ENCODE measurements at regions not wholly inside any gene's neighbourhood (a gene's known extent, or its start where the extent isn't known, plus 50 kb on each side); places are given as distances from the start of the nearest gene placed in this dataset.

DNA sequence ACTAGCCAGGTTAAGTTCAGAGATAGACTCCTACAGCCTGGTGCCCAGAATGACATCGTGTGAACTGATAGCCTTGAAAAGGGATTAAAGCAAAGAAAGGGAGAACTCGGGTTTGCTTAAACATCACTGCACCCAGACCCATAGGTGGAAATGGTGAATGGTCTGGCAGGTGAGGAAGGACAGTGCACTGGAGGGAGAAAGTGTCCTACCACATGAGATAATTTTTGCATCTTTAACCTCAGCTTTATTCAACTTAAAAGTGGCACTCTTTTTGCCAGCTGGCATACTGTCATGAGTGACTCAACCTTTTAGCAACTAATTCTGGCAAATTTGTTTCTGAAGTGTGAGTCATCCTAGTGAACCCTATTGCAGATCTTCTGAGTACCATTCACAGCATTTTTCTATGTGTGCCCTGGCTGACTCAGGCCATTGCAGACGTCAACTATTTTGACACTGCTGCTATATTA, 53.0 kb upstream of the DAPP1 start:
- H3K9me3 Mint-ChIP-seq, result peaks cover 4% of the 10 kb centered on the region
- DNase-seq (ENCODE audit: low spot score), result no peak
- H3K4me1 Mint-ChIP-seq (ENCODE audit: low read depth), result peaks cover 9% of the 10 kb centered on the region
- no peak overlapping the region for H3K4me3 Mint-ChIP-seq (ENCODE audit: low read depth)
- H3K36me3 Mint-ChIP-seq (ENCODE audit: low read depth), result no peaks in the 10 kb centered on the region
- no peak overlapping the region for H3K27ac Mint-ChIP-seq
- intact Hi-C loops (cut with micrococcal nuclease), result no loop called here
- peaks cover 3% of the 10 kb centered on the region for H3K27me3 Mint-ChIP-seq (ENCODE audit: low read depth)

DNA sequence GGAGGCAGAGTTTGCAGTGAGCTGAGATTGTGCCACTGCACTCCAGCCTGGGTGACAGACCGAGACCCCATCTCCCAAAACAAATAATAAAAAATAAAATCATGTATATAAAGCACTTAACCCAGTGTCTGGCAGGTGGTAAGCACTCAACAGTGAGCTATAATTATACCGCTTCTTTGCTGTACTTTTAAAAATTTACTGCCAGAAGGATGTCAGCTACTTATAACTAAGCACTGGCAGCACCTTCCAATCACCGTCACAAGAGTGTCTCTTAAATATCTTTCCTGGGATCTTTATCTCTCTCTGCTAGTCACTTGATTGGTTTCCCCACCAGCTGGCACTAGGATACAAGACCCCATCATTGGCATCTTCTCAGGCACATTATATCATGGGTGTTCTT, 53.9 kb upstream of the DAPP1 start:
- peaks cover 3% of the 10 kb centered on the region for H3K27me3 Mint-ChIP-seq (ENCODE audit: low read depth)
- intact Hi-C loops (cut with micrococcal nuclease), result no loop called here
- H3K36me3 Mint-ChIP-seq (ENCODE audit: low read depth), result no peaks in the 10 kb centered on the region
- H3K9me3 Mint-ChIP-seq, result peaks cover 4% of the 10 kb centered on the region
- H3K4me3 Mint-ChIP-seq (ENCODE audit: low read depth), result no peak overlapping the region
- DNase-seq (ENCODE audit: low spot score), result no peak
- peaks cover 9% of the 10 kb centered on the region for H3K4me1 Mint-ChIP-seq (ENCODE audit: low read depth)
- no peak overlapping the region for H3K27ac Mint-ChIP-seq

DNA sequence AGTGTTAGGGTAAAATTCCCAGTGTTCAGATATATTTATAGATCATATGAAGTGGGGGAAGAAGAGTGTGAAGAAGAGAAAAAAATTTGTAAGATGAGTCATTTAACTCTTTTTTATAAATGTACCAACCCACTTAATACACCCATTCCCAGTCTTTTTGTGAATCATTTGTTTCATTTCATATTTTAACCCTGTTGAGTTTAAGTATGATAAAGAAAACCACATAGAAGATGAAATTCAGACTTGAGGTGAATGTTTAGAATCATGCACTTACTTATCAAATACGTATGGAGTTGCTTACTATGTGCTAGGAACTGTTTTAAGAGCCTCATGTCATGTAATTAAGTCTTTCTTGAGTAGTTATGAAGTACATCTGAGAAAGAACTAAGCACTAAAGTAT, 56.6 kb upstream of the DAPP1 start:
- intact Hi-C loops (cut with micrococcal nuclease), result loop anchor here (5.0 kb wide), 1 partner anchor 87 kb away; no protein-coding TSS in a partner anchor
- peaks cover 19% of the 10 kb centered on the region for H3K4me1 Mint-ChIP-seq (ENCODE audit: low read depth)
- no peak overlapping the region for H3K27ac Mint-ChIP-seq
- no peak overlapping the region for H3K4me3 Mint-ChIP-seq (ENCODE audit: low read depth)
- peaks cover 4% of the 10 kb centered on the region for H3K9me3 Mint-ChIP-seq
- H3K36me3 Mint-ChIP-seq (ENCODE audit: low read depth), result no peaks in the 10 kb centered on the region
- DNase-seq (ENCODE audit: low spot score), result no peak
- peaks cover 3% of the 10 kb centered on the region for H3K27me3 Mint-ChIP-seq (ENCODE audit: low read depth)

DNA sequence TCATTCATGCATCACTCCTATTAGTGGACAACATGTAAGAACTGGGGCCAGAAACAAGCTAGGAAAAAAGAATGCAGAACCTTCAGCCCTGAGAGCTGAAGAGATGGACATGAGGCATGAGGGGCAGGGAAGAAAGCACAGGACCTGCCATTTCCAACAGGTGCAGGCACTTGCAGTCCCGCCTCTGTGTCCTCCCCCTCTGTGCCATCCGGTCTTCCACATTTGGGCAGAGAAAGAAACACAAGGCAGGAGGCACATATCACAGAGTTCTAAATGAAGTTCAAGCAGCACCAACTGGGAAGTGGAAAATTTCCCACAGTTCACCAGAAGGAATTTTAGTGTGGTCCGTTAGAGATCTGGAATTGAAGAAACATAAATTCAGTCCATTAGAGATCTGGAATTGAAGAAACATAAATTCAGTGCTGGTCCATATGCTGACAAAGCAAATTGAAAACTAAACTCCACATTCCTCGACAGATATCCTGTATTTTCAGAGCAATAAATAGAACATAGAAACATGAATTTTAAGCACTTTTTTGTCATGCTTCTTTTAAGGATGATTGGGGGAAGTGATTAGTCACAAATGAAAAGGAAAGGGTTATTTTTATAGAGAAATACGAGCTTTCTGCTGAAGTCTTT, 57.2 kb upstream of the DAPP1 start:
- Mint-ChIP-seq H3K4me1 (ENCODE audit: low read depth) (peaks cover 20% of the 10 kb centered on the region), H3K36me3 (ENCODE audit: low read depth) (no peaks in the 10 kb centered on the region), H3K9me3 (peaks cover 4% of the 10 kb centered on the region), H3K4me3 (ENCODE audit: low read depth) (no peak overlapping the region), H3K27ac (no peak overlapping the region), H3K27me3 (ENCODE audit: low read depth) (peaks cover 3% of the 10 kb centered on the region)
- intact Hi-C loops (cut with micrococcal nuclease), result loop anchor here (5.0 kb wide), 1 partner anchor 88 kb away; no protein-coding TSS in a partner anchor
- DNase-seq (ENCODE audit: low spot score), result no peak

DNA sequence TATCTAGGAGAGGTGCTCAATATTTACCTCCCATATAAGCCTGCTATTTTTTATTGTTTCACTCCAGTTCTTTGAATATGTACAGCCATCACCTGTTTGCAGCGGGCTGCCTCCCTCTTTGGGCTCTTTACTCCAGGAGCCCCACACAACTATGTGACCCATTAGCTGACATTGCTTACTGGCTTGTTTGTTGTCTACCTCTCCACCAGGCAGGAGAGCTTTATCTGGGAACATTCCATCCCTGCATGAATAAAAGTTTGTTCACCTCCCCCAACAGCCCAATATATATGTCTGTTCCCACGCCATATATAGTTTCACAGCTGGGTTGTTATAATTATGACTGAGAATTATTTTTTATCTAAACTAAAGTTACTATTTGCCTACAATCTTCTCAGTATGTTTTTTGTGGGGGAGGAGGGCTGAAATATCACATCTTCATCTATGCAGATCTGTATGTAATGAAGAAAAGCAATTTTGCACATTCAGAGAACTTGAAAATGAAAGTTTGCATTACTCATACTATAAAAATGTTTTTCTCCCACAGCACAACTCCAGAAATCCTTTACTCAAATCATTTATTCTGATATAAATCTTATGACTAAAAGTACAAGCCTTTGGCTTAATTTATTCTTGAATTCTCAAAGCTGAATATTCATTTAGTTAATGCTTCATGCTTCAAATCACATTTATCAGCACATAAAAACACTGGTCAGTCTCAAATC, 61.2 kb upstream of the DAPP1 start:
- H3K27me3 Mint-ChIP-seq (ENCODE audit: low read depth), result peaks cover 3% of the 10 kb centered on the region
- no peak overlapping the region for H3K4me3 Mint-ChIP-seq (ENCODE audit: low read depth)
- intact Hi-C loops (cut with micrococcal nuclease), result loop anchor here (2.0 to 5.0 kb wide), 2 partner anchors 92 to 191 kb away; partner anchors contain the start of gene TRMT10A
- H3K4me1 Mint-ChIP-seq (ENCODE audit: low read depth), result peaks cover 21% of the 10 kb centered on the region
- no peak overlapping the region for H3K27ac Mint-ChIP-seq
- H3K9me3 Mint-ChIP-seq, result no peaks in the 10 kb centered on the region
- no peak for DNase-seq (ENCODE audit: low spot score)
- H3K36me3 Mint-ChIP-seq (ENCODE audit: low read depth), result no peaks in the 10 kb centered on the region

DNA sequence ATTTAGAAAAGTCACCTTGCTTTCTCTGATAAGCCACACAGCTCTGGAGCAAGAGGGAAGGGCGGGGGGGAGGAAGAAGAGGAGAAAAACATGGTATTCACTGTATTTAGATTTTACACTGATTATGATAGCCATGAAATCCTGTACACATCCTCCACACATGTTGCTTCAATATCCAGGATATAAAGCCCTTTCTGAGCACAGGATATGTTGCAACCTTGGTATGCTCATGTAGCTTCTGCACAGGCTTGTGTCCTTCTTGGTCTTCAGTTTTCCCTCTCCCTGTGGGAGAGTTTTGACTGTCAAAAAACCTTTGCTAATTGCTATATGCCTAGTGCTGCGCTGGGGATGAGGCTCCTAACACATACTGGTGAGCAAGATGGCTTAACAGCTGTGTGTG, 61.9 kb upstream of the DAPP1 start:
- Mint-ChIP-seq H3K4me3 (ENCODE audit: low read depth) (no peak overlapping the region), H3K36me3 (ENCODE audit: low read depth) (no peaks in the 10 kb centered on the region), H3K9me3 (no peaks in the 10 kb centered on the region), H3K27ac (no peak overlapping the region), H3K4me1 (ENCODE audit: low read depth) (peaks cover 18% of the 10 kb centered on the region), H3K27me3 (ENCODE audit: low read depth) (peaks cover 3% of the 10 kb centered on the region)
- DNase-seq (ENCODE audit: low spot score), result no peak
- intact Hi-C loops (cut with micrococcal nuclease), result loop anchor here (2.0 to 5.0 kb wide), 2 partner anchors 93 to 190 kb away; partner anchors contain the start of gene TRMT10A

DNA sequence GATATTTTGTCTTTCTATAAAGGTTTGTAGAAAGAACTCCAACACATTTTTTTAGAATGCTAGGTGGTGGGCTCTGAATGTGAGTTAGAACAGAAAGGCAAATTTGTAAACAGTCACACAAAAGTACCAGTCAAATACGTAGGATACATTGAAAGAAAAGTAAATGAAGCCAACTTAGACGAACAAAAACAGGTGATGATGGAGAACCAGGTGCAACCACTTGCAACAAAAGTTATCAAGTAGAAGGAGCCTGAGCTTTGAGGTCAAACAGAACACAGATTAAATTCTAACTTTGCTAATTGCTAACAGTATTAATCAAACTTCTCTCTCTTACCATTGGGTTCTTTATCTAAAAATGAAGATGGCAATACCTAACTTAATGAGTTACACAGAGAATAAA, 62.7 kb upstream of the DAPP1 start:
- Mint-ChIP-seq H3K4me3 (ENCODE audit: low read depth) (no peak overlapping the region), H3K27ac (no peak overlapping the region), H3K27me3 (ENCODE audit: low read depth) (peaks cover 3% of the 10 kb centered on the region), H3K9me3 (no peaks in the 10 kb centered on the region), H3K36me3 (ENCODE audit: low read depth) (no peaks in the 10 kb centered on the region), H3K4me1 (ENCODE audit: low read depth) (peaks cover 12% of the 10 kb centered on the region)
- intact Hi-C loops (cut with micrococcal nuclease), result loop anchor here (2.0 kb wide), 1 partner anchor 189 kb away; the partner anchor contains the start of gene TRMT10A
- DNase-seq (ENCODE audit: low spot score), result no peak

DNA sequence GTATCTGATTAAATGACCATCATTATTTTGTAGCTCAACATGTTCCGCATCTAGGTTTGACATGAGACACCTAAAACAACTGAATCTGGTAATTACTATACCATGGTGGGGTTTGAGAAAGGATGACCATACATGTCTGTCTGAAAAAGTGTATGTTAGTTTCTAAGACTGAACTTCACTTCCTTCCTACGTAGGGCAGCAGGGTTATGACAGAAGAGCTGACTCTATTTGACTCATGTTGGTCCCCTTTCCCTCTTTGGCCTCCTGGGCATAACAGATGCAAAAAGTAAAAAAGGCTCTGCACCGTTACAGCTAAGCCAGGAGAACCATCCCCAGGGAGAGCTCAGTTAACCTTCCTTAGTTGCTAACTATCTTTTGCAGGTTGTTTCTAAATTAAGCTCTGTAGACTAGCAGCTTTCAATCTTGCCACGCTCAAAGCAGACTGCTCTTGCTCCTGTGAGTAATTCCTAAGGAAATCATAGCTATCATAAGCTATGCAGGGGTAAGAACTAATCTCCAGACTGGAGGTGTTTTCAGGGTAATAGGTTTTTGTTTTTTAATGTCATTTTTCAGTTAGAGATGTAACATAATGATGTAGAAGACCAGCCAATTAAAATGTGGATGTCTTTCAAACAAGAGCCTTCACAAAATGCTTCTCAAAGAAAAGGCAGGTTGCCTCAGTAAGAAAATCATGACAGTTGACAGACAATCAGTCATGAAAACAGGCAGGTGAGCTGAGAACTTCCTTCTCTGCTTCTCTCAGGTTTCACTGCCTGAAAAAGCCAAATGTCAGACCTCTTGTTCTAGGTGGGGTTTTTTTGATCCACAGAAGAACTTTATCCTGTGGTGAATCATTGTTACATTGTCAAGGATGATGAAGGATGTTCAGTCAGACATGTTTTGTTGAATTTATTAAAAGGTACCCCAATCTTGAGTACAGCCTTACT, 66.9 kb upstream of the DAPP1 start:
- intact Hi-C loops (cut with micrococcal nuclease), result no loop called here
- DNase-seq (ENCODE audit: low spot score), result no peak

DNA sequence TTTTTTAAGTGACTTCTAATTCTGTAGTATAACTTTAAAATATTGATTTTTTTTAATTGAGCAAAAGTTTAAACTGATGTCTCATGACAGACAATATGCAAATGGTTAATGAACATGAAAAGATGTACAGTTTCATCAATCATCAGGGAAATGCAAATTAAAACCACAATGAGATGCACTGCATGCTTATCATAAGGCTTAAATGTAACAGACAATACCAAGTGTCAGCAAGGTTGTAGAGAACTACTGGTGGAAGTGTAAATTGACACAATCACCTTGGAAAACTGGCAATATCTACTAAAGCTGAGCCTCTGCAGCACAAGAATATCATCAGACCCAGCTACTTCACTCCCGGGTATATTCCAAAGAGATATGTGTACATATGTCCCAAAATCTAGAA, 70.2 kb upstream of the DAPP1 start:
- H3K36me3 Mint-ChIP-seq (ENCODE audit: low read depth), result no peaks in the 10 kb centered on the region
- H3K27ac Mint-ChIP-seq, result no peak overlapping the region
- peaks cover 10% of the 10 kb centered on the region for H3K27me3 Mint-ChIP-seq (ENCODE audit: low read depth)
- intact Hi-C loops (cut with micrococcal nuclease), result no loop called here
- no peaks in the 10 kb centered on the region for H3K9me3 Mint-ChIP-seq
- H3K4me3 Mint-ChIP-seq (ENCODE audit: low read depth), result no peak overlapping the region
- DNase-seq (ENCODE audit: low spot score), result no peak
- no peaks in the 10 kb centered on the region for H3K4me1 Mint-ChIP-seq (ENCODE audit: low read depth)

More for the DNA sequence above, 66.9 kb upstream of the DAPP1 start:
- H3K36me3 Mint-ChIP-seq (ENCODE audit: low read depth), result no peaks in the 10 kb centered on the region
- no peak overlapping the region for H3K4me3 Mint-ChIP-seq (ENCODE audit: low read depth)
- H3K27ac Mint-ChIP-seq, result no peak overlapping the region
- H3K4me1 Mint-ChIP-seq (ENCODE audit: low read depth), result peaks cover 2% of the 10 kb centered on the region
- no peaks in the 10 kb centered on the region for H3K9me3 Mint-ChIP-seq
- peaks cover 11% of the 10 kb centered on the region for H3K27me3 Mint-ChIP-seq (ENCODE audit: low read depth)

DNA sequence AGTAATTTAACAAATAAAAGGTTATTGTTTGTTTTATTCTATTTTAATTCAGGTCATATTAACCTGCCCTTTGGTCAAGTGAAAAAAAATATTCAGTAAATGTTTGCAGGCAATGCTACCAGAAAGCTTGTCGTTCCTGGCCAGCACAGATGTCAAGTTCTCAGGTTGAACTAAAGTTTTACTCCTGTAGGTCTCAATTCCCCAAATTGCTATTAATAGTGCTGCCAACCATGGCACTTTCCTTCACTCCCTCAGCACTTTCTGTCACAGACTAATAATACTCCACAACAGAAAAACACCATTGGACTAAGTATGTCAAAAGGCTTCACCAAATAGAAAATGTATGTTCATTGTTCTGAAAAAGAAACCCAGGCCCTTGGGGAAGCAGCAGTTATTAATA, 79.2 kb upstream of the C4orf54 start:
- no peak overlapping the region for H3K4me3 Mint-ChIP-seq (ENCODE audit: low read depth)
- no peaks in the 10 kb centered on the region for H3K9me3 Mint-ChIP-seq
- no peaks in the 10 kb centered on the region for H3K4me1 Mint-ChIP-seq (ENCODE audit: low read depth)
- intact Hi-C loops (cut with micrococcal nuclease), result no loop called here
- peaks cover 5% of the 10 kb centered on the region for H3K27me3 Mint-ChIP-seq (ENCODE audit: low read depth)
- no peaks in the 10 kb centered on the region for H3K36me3 Mint-ChIP-seq (ENCODE audit: low read depth)
- no peak for DNase-seq (ENCODE audit: low spot score)
- no peak overlapping the region for H3K27ac Mint-ChIP-seq

DNA sequence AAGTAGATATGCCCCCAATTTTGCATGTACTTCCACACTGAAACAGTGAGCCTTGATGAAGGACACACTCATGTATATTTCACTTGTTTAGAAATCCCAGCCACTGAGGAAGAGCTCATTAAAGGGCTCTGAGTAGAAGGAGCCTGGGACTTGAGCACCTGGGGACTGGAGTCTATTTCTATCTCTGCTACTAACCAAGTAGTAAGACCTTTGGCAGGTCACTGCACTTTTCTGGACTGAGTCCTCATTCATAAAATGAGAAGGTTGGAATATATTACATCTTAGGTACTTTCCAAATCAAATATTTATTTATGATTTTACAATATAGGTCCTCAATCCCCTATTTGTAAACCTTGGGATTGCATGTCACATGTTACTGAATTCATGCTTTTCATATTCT, 78.2 kb upstream of the C4orf54 start:
- Mint-ChIP-seq H3K4me3 (ENCODE audit: low read depth) (no peak overlapping the region), H3K4me1 (ENCODE audit: low read depth) (no peaks in the 10 kb centered on the region), H3K27ac (no peak overlapping the region), H3K27me3 (ENCODE audit: low read depth) (peaks cover 5% of the 10 kb centered on the region), H3K9me3 (no peaks in the 10 kb centered on the region), H3K36me3 (ENCODE audit: low read depth) (no peaks in the 10 kb centered on the region)
- intact Hi-C loops (cut with micrococcal nuclease), result no loop called here
- no peak for DNase-seq (ENCODE audit: low spot score)

DNA sequence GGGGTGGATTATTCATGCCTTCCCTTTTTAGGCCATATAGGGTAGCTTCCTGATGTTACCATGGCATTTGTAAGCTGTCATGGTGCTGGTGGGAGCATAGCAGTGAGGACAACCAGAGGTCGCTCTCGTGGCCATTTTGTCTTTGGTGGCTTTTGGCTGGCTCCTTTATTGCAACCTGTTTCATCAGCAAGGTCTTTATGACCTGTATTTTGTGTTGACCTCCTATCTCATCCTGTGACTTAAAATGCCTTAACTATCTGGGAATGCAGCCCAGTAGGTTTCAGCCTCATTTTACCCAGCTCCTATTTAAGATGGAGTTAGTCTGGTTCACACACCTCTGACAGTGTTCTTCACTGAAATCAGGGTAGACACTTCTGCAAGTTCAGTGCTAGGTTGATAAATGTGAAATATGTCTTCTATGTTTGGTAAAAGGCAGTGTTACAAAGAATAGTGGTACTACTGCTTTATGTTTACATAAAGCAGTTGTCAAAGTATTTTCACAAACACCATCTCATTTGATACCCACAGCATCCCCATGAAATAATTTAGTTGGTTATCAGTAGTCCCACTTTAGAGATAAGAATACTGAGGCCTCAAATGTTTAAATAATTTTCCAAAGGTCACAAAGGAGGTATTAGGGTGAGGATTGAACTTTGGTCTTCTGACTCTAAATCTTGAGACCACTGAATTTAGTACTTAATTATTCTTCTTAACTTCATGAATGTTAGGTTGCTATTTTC, 77.1 kb upstream of the C4orf54 start:
- Mint-ChIP-seq H3K27ac (no peak overlapping the region), H3K36me3 (ENCODE audit: low read depth) (no peaks in the 10 kb centered on the region), H3K27me3 (ENCODE audit: low read depth) (peaks cover 5% of the 10 kb centered on the region), H3K4me1 (ENCODE audit: low read depth) (no peaks in the 10 kb centered on the region), H3K9me3 (no peaks in the 10 kb centered on the region), H3K4me3 (ENCODE audit: low read depth) (no peak overlapping the region)
- intact Hi-C loops (cut with micrococcal nuclease), result no loop called here
- no peak for DNase-seq (ENCODE audit: low spot score)

All from activated T-helper 2 cell treated with anti-CD3 and anti-CD28 coated beads, Interferon-gamma antibody, Interleukin-2, Interleukin-4, amounts not matched to agents 10 μg/mL and 5 μg/mL and 100 μg/mL, durations not matched to agents 14 hours and 24 hours and 36 hours (primary cell).